DOHH2 (cell line): ENCODE measurements at regions not wholly inside any gene's neighbourhood (a gene's known extent, or its start where the extent isn't known, plus 50 kb on each side); places are given as distances from the start of the nearest gene placed in this dataset.

Experiments
- EZH2phosphoT487 ChIP-seq: fragments of 200-600 bp; sonication (generic); IDR thresholded peaks from 2 replicates; pipeline ENCODE4 v1.6.1; 2017; ENCODE audit warnings: borderline replicate concordance, mild to moderate bottlenecking, antibody characterized with exemption, low read length, moderate library complexity, mixed read lengths
- TF ChIP-seq, protein P1 (sequence below): fragments of 200-600 bp; sonication (generic); IDR thresholded peaks from one replicate; pipeline ENCODE4 v1.5.1; 2014; ENCODE audit warnings: antibody characterized with exemption, mild to moderate bottlenecking, low read depth, low read length; ENCODE audit not compliant: poor library complexity, severe bottlenecking

GRCh38 chr10:78140066-78140630 lies 106.5 kb downstream of the RPS24 start:
- TF ChIP-seq, protein P1, sequence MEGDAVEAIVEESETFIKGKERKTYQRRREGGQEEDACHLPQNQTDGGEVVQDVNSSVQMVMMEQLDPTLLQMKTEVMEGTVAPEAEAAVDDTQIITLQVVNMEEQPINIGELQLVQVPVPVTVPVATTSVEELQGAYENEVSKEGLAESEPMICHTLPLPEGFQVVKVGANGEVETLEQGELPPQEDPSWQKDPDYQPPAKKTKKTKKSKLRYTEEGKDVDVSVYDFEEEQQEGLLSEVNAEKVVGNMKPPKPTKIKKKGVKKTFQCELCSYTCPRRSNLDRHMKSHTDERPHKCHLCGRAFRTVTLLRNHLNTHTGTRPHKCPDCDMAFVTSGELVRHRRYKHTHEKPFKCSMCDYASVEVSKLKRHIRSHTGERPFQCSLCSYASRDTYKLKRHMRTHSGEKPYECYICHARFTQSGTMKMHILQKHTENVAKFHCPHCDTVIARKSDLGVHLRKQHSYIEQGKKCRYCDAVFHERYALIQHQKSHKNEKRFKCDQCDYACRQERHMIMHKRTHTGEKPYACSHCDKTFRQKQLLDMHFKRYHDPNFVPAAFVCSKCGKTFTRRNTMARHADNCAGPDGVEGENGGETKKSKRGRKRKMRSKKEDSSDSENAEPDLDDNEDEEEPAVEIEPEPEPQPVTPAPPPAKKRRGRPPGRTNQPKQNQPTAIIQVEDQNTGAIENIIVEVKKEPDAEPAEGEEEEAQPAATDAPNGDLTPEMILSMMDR = no peak
- TF ChIP-seq EZH2phosphoT487 = no peak
